HepG2 (cell line): ENCODE measurements at regions not wholly inside any gene's neighbourhood (a gene's known extent, or its start where the extent isn't known, plus 50 kb on each side); places are given as distances from the start of the nearest gene placed in this dataset.

Experiments
- ATAC-seq: fragments of 200-7000 bp; cut with Tn5 transposase; 3 replicates; pipeline ENCODE4 v1.9.1; 2020; ENCODE audit warnings: mild to moderate bottlenecking, moderate library complexity
- BruUV-seq: library from RNA; stranded (reverse); fragments of 400-500 nt; replicated peaks from 2 replicates; lab custom pipeline; 2021; lab: Mats Ljungman, UMichigan
- CTCF ChIA-PET: fragments of 300-600 bp; formaldehyde crosslinking; extraction: SDS; loops from one replicate; lab custom pipeline; 2021; ENCODE audit warnings: low total read pairs, inconsistent platforms, low intra/inter-chr PET ratio; lab: Yijun Ruan, JAX
- POLR2A ChIA-PET: fragments of 350-600 bp; sonication (Branson Sonifier 250); formaldehyde crosslinking; loops from one replicate; lab custom pipeline; 2020; ENCODE audit warnings: antibody characterized with exemption, inconsistent platforms; lab: Yijun Ruan, JAX
- DNase-seq: peaks from one replicate; pipeline ENCODE4 v3.0.0-alpha.2; 2015; ENCODE audit warnings: low spot score
- FAIRE-seq: peaks from 3 replicates; lab custom pipeline; 2011; peaks lifted over from hg19 to GRCh38; lab: Jason Lieb, UNC
- H2AFZ ChIP-seq: one replicate; pipeline ENCODE4 v1.6.1; 2011; ENCODE audit warnings: low read length, inconsistent platforms
- H3K27ac ChIP-seq: fragments of 300-600 bp; 3 replicates; pipeline ENCODE4 v1.8.0; 2011; ENCODE audit warnings: mixed run types, mild to moderate bottlenecking, mixed read lengths, low read length, inconsistent platforms; ENCODE audit not compliant: insufficient read depth; ENCODE audit errors: extremely low read length
- H3K27me3 ChIP-seq, 2 experiments: fragments of 200-600 bp in 1 of 2; 2 replicates in 1 of 2; 3 replicates in 1 of 2; pipeline versions ENCODE4 v1.6.0 to v1.8.0; 2011; ENCODE audit warnings: low read length in 2 of 2, mild to moderate bottlenecking in 2 of 2, moderate library complexity in 2 of 2, inconsistent platforms in 1 of 2; ENCODE audit not compliant: insufficient read depth in 2 of 2, control insufficient read depth in 1 of 2
- H3K36me3 ChIP-seq, 2 experiments: fragments of 200-600 bp in 1 of 2; replicated peaks in 1 of 2; 2 replicates in 1 of 2; 3 replicates in 1 of 2; pipeline versions ENCODE4 v1.5.1 to v1.8.0; 2011; ENCODE audit warnings: low read length in 2 of 2, inconsistent platforms in 1 of 2; ENCODE audit not compliant: insufficient read depth in 2 of 2, control insufficient read depth in 1 of 2
- H3K4me1 ChIP-seq: 2 replicates; pipeline ENCODE4 v1.5.1; 2012; ENCODE audit warnings: low read length, inconsistent platforms; ENCODE audit not compliant: insufficient read depth
- H3K4me2 ChIP-seq: 2 replicates; pipeline ENCODE4 v1.6.0; 2011; ENCODE audit warnings: low read depth, low read length, inconsistent platforms
- H3K4me3 ChIP-seq, 3 experiments: fragments of 200-600 bp in 1 of 3; sonication (generic), shearing (Covaris generic) in 1 of 3; replicated peaks in 1 of 3; 2 replicates each; pipeline ENCODE4 v1.5.1; 2011 to 2016; ENCODE audit warnings: low read length in 3 of 3, inconsistent platforms in 2 of 3, low read depth in 2 of 3, mild to moderate bottlenecking in 2 of 3, control low read depth in 1 of 3, mixed read lengths in 1 of 3; ENCODE audit not compliant: insufficient read depth in 1 of 3
- H3K79me2 ChIP-seq: one replicate; pipeline ENCODE4 v1.6.1; 2011; ENCODE audit warnings: low read length, inconsistent platforms; ENCODE audit not compliant: insufficient read depth
- H3K9ac ChIP-seq: 2 replicates; pipeline ENCODE4 v1.6.0; 2011; ENCODE audit warnings: mild to moderate bottlenecking, low read depth, low read length, inconsistent platforms; ENCODE audit not compliant: insufficient read depth
- H3K9me3 ChIP-seq: 2 replicates; pipeline ENCODE4 v1.5.1; 2012; ENCODE audit warnings: mild to moderate bottlenecking, low read length
- H4K20me1 ChIP-seq: 2 replicates; pipeline ENCODE4 v1.6.0; 2011; ENCODE audit warnings: inconsistent platforms, mild to moderate bottlenecking, low read length, moderate library complexity; ENCODE audit not compliant: insufficient read depth
- ATAD3A ChIP-seq: sonication (generic); formaldehyde crosslinking; IDR thresholded peaks from 2 replicates; pipeline ENCODE4 v1.4.0; 2020; ENCODE audit warnings: missing genetic modification reagents
- ATF4 ChIP-seq, 2 experiments: fragments of 450-650 bp in 1 of 2; sonication (generic) in 1 of 2; formaldehyde crosslinking; IDR thresholded peaks; 2 replicates each; pipeline versions ENCODE4 v1.5.0 to v1.8.0; 2020 to 2022; ENCODE audit warnings: mild to moderate bottlenecking in 1 of 2, missing genetic modification reagents in 1 of 2
- CTCF ChIP-seq: sonication (generic); formaldehyde crosslinking; IDR thresholded peaks from 2 replicates; pipeline ENCODE4 v1.5.0; 2020; ENCODE audit warnings: mild to moderate bottlenecking, missing genetic modification reagents, moderate library complexity
- DRAP1 ChIP-seq: IDR thresholded peaks from 2 replicates; pipeline ENCODE4 v1.6.1; 2016; ENCODE audit warnings: missing genetic modification reagents, missing compliant biosample characterization
- EZH2 ChIP-seq: conservative IDR thresholded peaks from 2 replicates; pipeline ENCODE4 v1.6.1; 2012; ENCODE audit warnings: mild to moderate bottlenecking, low read depth, low read length, moderate library complexity
- KAT8 ChIP-seq: IDR thresholded peaks from 2 replicates; pipeline ENCODE4 v1.6.1; 2016; ENCODE audit warnings: missing genetic modification reagents, missing compliant biosample characterization
- MATR3 ChIP-seq: sonication (generic); formaldehyde crosslinking; IDR thresholded peaks from 2 replicates; pipeline ENCODE4 v1.4.0; 2020; ENCODE audit warnings: missing genetic modification reagents
- NFE2 ChIP-seq: sonication (generic); formaldehyde crosslinking; IDR thresholded peaks from 2 replicates; pipeline ENCODE4 v1.4.0; 2020; ENCODE audit warnings: missing genetic modification reagents
- NR2F2 ChIP-seq: IDR thresholded peaks from 2 replicates; pipeline ENCODE4 v1.6.1; 2012; ENCODE audit warnings: low read depth, inconsistent platforms, borderline replicate concordance
- RCOR2 ChIP-seq: IDR thresholded peaks from 2 replicates; pipeline ENCODE4 v1.6.1; 2016; ENCODE audit warnings: missing biosample characterization, missing genetic modification reagents
- SNAPC2 ChIP-seq: sonication (generic); formaldehyde crosslinking; IDR thresholded peaks from 2 replicates; pipeline ENCODE4 v1.8.1; 2022; ENCODE audit warnings: mild to moderate bottlenecking, missing genetic modification reagents
- ZNF709 ChIP-seq: sonication (generic); formaldehyde crosslinking; IDR thresholded peaks from 2 replicates; pipeline ENCODE4 v1.5.0; 2020; ENCODE audit warnings: mild to moderate bottlenecking, missing genetic modification reagents
- ZSCAN29 ChIP-seq: sonication (generic); formaldehyde crosslinking; conservative IDR thresholded peaks from 2 replicates; pipeline ENCODE4 v1.4.0; 2020; ENCODE audit warnings: mild to moderate bottlenecking, missing genetic modification reagents
- WGBS: methylation state at CpG from one replicate; pipeline ENCODE4 v1.1.6; 2017; ENCODE audit warnings: low lambda C conversion rate; 5-methylcytosine and 5-hydroxymethylcytosine counted together
- in situ Hi-C: cut with HindIII; loops from 2 replicates; pipeline ENCODE4 v1.10.0; 2017; ENCODE audit warnings: low pct_unique_long_range_greater_than_20kb; ENCODE audit not compliant: extremely low pct_ligation_motif_present
- intact Hi-C: fragments of 100-400 bp; cut with micrococcal nuclease; formaldehyde crosslinking; loops from one replicate; pipeline ENCODE4 v1.10.0; 2022; ENCODE audit not compliant: unreplicated experiment
- TF ChIP-seq, protein P1 (sequence below): fragments of 450-650 bp; IDR thresholded peaks from 2 replicates; pipeline ENCODE4 v1.6.1; 2017
- TF ChIP-seq, protein P2 (sequence below): IDR thresholded peaks from 2 replicates; pipeline ENCODE4 v1.6.1; 2016; ENCODE audit warnings: low read depth, missing genetic modification reagents, missing compliant biosample characterization

- FAIRE-seq (peak; percentile 12), DNase-seq (no peak), ATAC-seq (no peak)
- ChIA-PET CTCF (no interaction called here), POLR2A (no interaction called here)
- H3K9me3 ChIP-seq = no peaks in the 10 kb centered on the region
- H3K4me3 ChIP-seq = no peak overlapping the region
- H2AFZ ChIP-seq = no peak overlapping the region
- no peak overlapping the region for H3K27ac ChIP-seq
- H3K79me2 ChIP-seq = no peaks in the 10 kb centered on the region
- peaks cover 17% of the 10 kb centered on the region for H3K4me1 ChIP-seq
- intact Hi-C loops (no loop called here), in situ Hi-C loops (no loop called here)
- no peak overlapping the region for H3K4me2 ChIP-seq
- no TSS peak for BruUV-seq
- H4K20me1 ChIP-seq = no peaks in the 10 kb centered on the region
- no peak overlapping the region for H3K9ac ChIP-seq
- no peaks in the 10 kb centered on the region for H3K36me3 ChIP-seq
- WGBS = 48% methylated on average over 11 of the region's 11 CpGs
- H3K27me3 ChIP-seq = peaks cover 0 to 5% of the 10 kb centered on the region in 2 experiments; a peak in 2 of 5 replicates
- TF ChIP-seq, protein P1, sequence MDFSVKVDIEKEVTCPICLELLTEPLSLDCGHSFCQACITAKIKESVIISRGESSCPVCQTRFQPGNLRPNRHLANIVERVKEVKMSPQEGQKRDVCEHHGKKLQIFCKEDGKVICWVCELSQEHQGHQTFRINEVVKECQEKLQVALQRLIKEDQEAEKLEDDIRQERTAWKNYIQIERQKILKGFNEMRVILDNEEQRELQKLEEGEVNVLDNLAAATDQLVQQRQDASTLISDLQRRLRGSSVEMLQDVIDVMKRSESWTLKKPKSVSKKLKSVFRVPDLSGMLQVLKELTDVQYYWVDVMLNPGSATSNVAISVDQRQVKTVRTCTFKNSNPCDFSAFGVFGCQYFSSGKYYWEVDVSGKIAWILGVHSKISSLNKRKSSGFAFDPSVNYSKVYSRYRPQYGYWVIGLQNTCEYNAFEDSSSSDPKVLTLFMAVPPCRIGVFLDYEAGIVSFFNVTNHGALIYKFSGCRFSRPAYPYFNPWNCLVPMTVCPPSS = 0 out of 2 replicates have a peak, but pooled peaks have one; percentile 51
- no peak for TF ChIP-seq CTCF
- TF ChIP-seq DRAP1 (CRISPR knock-in tag) = no peak
- TF ChIP-seq RCOR2 = no peak
- no peak for TF ChIP-seq ZSCAN29 (CRISPR knock-in tag)
- TF ChIP-seq ZNF709 (CRISPR knock-in tag) = no peak
- no peak for TF ChIP-seq NR2F2
- no peak for TF ChIP-seq ATF4 (CRISPR knock-in tag; IDR thresholded peaks at IDR 0.05)
- no peak for TF ChIP-seq KAT8 (CRISPR knock-in tag)
- TF ChIP-seq MATR3 (CRISPR knock-in tag) = no peak
- no peak for TF ChIP-seq EZH2
- TF ChIP-seq, protein P2, sequence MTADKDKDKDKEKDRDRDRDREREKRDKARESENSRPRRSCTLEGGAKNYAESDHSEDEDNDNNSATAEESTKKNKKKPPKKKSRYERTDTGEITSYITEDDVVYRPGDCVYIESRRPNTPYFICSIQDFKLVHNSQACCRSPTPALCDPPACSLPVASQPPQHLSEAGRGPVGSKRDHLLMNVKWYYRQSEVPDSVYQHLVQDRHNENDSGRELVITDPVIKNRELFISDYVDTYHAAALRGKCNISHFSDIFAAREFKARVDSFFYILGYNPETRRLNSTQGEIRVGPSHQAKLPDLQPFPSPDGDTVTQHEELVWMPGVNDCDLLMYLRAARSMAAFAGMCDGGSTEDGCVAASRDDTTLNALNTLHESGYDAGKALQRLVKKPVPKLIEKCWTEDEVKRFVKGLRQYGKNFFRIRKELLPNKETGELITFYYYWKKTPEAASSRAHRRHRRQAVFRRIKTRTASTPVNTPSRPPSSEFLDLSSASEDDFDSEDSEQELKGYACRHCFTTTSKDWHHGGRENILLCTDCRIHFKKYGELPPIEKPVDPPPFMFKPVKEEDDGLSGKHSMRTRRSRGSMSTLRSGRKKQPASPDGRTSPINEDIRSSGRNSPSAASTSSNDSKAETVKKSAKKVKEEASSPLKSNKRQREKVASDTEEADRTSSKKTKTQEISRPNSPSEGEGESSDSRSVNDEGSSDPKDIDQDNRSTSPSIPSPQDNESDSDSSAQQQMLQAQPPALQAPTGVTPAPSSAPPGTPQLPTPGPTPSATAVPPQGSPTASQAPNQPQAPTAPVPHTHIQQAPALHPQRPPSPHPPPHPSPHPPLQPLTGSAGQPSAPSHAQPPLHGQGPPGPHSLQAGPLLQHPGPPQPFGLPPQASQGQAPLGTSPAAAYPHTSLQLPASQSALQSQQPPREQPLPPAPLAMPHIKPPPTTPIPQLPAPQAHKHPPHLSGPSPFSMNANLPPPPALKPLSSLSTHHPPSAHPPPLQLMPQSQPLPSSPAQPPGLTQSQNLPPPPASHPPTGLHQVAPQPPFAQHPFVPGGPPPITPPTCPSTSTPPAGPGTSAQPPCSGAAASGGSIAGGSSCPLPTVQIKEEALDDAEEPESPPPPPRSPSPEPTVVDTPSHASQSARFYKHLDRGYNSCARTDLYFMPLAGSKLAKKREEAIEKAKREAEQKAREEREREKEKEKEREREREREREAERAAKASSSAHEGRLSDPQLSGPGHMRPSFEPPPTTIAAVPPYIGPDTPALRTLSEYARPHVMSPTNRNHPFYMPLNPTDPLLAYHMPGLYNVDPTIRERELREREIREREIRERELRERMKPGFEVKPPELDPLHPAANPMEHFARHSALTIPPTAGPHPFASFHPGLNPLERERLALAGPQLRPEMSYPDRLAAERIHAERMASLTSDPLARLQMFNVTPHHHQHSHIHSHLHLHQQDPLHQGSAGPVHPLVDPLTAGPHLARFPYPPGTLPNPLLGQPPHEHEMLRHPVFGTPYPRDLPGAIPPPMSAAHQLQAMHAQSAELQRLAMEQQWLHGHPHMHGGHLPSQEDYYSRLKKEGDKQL (CRISPR knock-in tag) = no peak
- no peak for TF ChIP-seq SNAPC2 (CRISPR knock-in tag)
- TF ChIP-seq NFE2 (CRISPR knock-in tag) = no peak
- no peak for TF ChIP-seq ATAD3A (CRISPR knock-in tag)
These were observed 59.6 kb upstream of the NXT1 start for GRCh38 chr20:23290761-23291574.
